Fibroblast of lung (primary cell): ENCODE measurements at regions not wholly inside any gene's neighbourhood (a gene's known extent, or its start where the extent isn't known, plus 50 kb on each side); places are given as distances from the start of the nearest gene placed in this dataset.
"Not testable (repeated sequence)": the region's sequence is repeated elsewhere in the genome, so short reads cannot be mapped to it uniquely, and the experiment has no call there.

Experiments
- EZH2 ChIP-seq: IDR thresholded peaks from 2 replicates; pipeline ENCODE4 v1.5.1; 2012; ENCODE audit warnings: low read length, control low read depth, mild to moderate bottlenecking; ENCODE audit errors: missing control alignments
- TF ChIP-seq, protein P1 (sequence below), 2 donors: IDR thresholded peaks in 1 of 2; conservative IDR thresholded peaks in 1 of 2; 1 replicate in 1 of 2; 2 replicates in 1 of 2; pipeline ENCODE4 v1.5.1; 2011 to 2012; ENCODE audit warnings: low read length in 2 of 2, control low read depth in 1 of 2, inconsistent platforms in 1 of 2, low read depth in 1 of 2, mild to moderate bottlenecking in 1 of 2

DNA sequence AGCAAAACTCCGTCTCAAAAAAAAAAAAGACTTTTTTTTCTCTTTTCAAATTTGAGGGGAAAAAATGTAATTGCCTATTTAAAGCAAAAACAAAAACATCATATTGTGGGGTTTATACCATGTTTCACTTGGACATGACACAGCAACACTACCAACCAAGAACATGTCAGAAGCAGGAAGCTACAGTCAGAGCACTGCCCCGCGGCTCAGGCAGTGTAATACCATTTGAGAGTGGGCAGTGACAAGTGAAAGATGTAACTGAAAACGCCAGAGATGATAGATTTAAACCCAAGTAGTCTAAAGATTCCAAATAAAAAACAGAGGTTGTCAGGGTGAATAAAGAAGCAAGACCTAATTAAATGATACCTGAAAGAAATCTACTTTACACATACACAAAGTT is 68.6 kb downstream of the GOLGA6L6 start:
- TF ChIP-seq, protein P1, sequence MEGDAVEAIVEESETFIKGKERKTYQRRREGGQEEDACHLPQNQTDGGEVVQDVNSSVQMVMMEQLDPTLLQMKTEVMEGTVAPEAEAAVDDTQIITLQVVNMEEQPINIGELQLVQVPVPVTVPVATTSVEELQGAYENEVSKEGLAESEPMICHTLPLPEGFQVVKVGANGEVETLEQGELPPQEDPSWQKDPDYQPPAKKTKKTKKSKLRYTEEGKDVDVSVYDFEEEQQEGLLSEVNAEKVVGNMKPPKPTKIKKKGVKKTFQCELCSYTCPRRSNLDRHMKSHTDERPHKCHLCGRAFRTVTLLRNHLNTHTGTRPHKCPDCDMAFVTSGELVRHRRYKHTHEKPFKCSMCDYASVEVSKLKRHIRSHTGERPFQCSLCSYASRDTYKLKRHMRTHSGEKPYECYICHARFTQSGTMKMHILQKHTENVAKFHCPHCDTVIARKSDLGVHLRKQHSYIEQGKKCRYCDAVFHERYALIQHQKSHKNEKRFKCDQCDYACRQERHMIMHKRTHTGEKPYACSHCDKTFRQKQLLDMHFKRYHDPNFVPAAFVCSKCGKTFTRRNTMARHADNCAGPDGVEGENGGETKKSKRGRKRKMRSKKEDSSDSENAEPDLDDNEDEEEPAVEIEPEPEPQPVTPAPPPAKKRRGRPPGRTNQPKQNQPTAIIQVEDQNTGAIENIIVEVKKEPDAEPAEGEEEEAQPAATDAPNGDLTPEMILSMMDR (conservative IDR thresholded peaks at IDR 0.05 in 1 of 2, IDR thresholded peaks at IDR 0.05 in 1 of 2; ENCODE audit: low read depth in 1 of 2, low read length in 2 of 2) = not testable (repeated sequence)
- TF ChIP-seq EZH2 = not testable (repeated sequence)
